Dermis microvascular lymphatic vessel endothelial cell (primary cell): ENCODE measurements at regions not wholly inside any gene's neighbourhood (a gene's known extent, or its start where the extent isn't known, plus 50 kb on each side); places are given as distances from the start of the nearest gene placed in this dataset.

ENCODE experiments used
- DNase-seq, 2 donors: peaks; one replicate each; pipeline versions ENCODE4 v3.0.0 to v3.0.0-alpha.2; 2010; ENCODE audit warnings: low read depth in 2 of 2

- DNase-seq, result no peak
Measured at GRCh38 chr1:239922778-239923522, 168.7 kb upstream of the FMN2 start.

GRCh38 chr1:239924741-239925350, 166.8 kb upstream of the FMN2 start:
- no peak for DNase-seq

DNA sequence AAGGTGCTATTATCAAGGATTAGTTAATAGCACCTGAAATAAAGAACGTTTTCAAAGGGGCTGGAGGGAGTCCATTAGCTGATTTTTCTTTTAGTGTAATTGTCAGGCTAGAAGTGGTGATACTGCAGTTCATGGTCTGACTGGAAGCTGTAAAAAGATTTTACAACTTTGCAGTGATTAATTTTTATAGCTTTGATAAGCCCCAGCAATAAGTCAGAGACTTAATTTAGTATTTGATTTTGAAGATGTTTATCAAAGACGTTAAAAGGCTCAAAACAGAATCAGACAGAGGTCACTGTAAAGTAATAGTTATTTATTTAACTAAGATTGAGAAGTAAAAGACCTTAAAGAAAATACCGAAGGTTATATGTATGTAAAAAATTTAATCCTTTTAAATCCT, 165.5 kb upstream of the FMN2 start:
- no peak for DNase-seq

GRCh38 chr1:239929317-239929716, 162.4 kb upstream of the FMN2 start:
- DNase-seq, result no peak

DNA sequence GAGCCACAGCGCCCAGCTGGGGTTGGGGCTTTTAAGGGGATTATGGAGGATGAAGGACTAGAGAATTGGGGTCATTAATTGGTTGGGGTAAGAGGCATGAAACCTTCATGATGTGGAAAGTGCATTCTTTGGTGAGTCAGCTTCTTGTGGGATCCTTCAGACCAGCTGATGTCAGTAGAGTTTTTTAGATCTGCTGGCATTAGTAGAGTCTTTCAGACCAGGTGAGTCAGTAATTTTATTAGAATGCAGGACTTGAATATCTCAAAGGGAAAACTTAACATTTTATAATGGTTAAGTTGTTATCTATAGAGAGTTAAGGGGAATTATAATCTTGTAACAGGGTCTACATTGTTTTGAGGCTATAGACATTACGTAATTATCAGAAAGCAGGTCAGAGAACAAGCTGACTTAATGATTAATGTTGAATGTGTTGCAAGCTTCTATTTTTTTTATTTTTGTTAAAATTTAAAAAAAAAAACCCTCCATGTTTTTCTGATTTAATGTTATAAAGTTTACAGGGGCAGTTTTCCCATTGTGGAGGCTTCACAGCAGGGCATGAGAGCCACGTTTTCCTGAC, 160.9 kb upstream of the FMN2 start:
- no peak for DNase-seq

DNA sequence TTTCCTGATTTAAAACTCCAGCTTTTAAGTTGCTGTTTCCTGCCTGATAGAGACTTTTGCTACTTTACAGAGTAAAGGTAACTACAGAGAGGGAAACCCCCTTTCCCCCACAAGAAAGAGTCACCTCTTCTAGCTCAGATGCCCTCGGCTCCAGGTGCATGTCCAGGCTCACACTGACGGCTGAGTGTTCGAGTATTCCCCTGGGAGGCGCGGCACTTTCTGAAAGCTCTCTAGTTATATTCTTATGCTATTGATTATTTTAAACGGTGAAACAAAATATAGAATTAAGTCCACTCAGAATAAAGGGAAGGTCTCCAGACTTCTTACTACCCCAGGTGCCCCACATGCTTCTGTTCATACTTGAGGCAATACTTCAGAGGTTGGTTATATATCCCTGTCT, 160.3 kb upstream of the FMN2 start:
- DNase-seq, result no peak

- no peak for DNase-seq
Measured at GRCh38 chr1:239939602-239940001, 152.1 kb upstream of the FMN2 start.

GRCh38 chr1:239943761-239944160, 147.9 kb upstream of the FMN2 start:
- DNase-seq, result no peak

GRCh38 chr1:239944666-239945065, 147.0 kb upstream of the FMN2 start:
- DNase-seq, result no peak

- DNase-seq, result no peak
Measured at GRCh38 chr1:239947801-239948200, 143.9 kb upstream of the FMN2 start.

GRCh38 chr1:239951511-239952140, 140.1 kb upstream of the FMN2 start:
- DNase-seq, result peak; percentile 45 to 72

GRCh38 chr1:239952348-239953308, 139.1 kb upstream of the FMN2 start:
- no peak for DNase-seq

DNA sequence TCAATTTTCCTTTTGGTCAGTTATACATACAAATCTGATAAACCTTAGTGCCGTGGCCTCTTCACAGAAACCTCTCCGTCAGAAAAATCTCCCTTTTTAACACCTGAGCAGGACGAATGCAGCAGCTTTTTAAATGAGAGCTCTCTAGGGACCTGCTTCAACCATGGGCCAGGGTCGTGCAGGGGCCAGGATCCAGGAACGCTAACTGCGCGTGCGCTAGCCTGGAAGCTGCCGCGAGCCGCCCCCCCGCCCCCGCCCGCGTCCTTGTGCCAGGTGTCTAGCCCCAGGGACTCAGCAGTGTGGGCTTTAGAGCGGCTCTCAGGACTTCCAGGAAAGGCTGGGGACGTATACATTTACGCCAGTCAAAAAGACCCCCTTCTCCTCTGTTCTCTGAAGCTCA, 136.8 kb upstream of the FMN2 start:
- DNase-seq, result no peak

DNA sequence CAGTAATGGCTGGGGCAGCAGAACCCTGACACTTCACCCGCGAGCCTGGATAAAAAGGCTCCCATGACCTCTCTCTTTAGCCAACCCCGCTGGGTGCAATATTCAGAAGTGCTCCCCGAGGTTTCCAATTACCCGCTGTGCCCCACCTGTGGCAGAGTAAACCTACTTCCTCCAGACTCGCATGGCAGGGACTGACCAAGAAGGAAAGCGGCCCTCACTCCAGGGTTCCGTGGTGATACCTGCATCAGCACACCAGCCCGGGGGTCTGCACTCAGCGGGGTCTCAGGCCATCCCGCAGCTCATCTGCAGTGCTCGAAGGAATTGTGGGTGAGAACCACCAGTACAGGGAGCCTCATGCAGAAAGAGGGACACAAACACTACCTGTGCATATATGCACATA, 136.3 kb upstream of the FMN2 start:
- no peak for DNase-seq

DNA sequence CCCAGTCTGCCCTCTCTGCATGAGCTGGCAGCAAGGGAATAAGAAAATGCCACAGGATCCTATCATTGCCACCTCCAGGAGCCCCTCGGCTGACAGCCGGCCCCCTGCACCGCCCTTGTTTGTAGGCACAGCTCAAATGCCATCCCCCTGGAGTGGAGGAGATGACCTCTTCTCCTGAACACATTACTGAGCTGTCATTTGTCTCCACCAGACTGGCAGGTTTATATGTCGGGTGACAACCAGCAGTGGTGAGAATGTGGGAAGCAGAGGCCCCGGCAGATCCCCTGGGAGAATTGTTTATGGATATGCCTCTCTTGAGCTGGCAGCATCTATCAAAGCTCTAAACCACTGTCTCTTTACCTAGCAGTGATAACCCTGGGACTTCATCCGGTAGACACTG, 135.4 kb upstream of the FMN2 start:
- no peak for DNase-seq

DNA sequence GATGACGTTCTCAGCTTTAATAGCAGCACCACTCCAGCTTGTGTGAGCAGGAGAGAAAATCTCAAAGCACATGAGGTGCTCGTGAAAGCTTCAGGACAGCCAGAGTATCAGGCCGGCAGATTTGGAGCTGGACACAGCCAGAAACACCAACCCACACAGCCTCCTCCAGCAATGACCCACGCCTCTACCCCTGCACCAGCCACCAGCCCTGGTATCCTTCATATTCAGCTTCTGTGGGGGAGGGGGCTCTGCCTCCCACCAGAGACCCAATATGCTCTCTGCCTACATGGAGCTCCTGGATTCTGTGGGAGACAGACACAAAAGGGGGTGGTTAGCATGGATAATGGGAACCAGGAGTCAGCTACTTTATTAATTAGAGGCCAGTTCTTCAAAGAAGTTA, 133.6 kb upstream of the FMN2 start:
- DNase-seq, result no peak

- no peak for DNase-seq
Measured at GRCh38 chr1:239960366-239960765, 131.3 kb upstream of the FMN2 start.

GRCh38 chr1:239963856-239964255, 127.8 kb upstream of the FMN2 start:
- DNase-seq, result no peak

DNA sequence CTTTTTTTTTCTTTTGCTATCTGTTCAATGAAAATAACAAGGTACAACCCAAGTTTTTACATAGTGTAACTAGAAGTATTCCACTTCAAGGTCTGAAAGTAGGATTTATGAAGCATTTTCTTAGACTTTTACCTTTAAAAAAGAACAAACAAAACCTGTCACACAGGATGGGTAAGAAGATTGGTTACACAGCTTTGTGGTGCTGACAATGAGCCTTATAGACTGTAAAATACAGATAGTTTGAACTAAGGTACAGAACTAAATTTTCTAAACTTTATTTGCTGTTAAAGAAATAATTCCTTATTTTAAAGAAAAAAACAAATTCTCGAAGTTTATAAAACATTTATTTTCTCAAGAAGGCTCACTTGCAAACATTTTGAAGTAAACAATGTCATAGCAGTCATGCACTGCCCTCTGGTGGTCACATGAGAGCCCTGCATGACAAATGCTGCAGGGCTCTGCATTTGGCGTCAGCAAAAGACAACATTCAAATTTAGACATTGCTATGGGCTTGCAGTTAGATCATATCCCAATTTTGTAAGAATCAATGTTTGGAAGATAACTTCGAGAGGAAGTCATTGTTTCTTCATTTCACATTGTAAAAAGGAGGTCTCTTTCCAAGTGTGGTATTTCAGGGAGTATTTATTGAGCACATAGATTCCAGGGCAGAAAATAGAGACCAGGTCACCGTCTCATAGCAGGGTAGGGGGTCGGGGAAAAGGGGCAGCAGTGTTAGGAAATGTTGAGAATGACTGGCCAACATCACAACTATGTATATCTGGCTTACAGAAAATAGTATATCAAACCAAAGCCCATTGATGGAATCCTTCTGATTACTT, 115.3 kb upstream of the FMN2 start:
- DNase-seq, result peak; percentile 23 to 46

- DNase-seq, result no peak
Measured at GRCh38 chr1:239977416-239977815, 114.3 kb upstream of the FMN2 start.

GRCh38 chr1:239979456-239979855, 112.2 kb upstream of the FMN2 start:
- DNase-seq, result no peak
